NCI-H82 treated with DMSO at 0.1 percent for 48 hours (cell line): ENCODE measurements at regions not wholly inside any gene's neighbourhood (a gene's known extent, or its start where the extent isn't known, plus 50 kb on each side); places are given as distances from the start of the nearest gene placed in this dataset.
"Not testable (repeated sequence)": the region's sequence is repeated elsewhere in the genome, so short reads cannot be mapped to it uniquely, and the experiment has no call there.

Experiments used
- DNase-seq: peaks from one replicate; lab custom pipeline; 2025; ENCODE audit not compliant: unreplicated experiment; lab: John Stamatoyannopoulos, UW

DNA sequence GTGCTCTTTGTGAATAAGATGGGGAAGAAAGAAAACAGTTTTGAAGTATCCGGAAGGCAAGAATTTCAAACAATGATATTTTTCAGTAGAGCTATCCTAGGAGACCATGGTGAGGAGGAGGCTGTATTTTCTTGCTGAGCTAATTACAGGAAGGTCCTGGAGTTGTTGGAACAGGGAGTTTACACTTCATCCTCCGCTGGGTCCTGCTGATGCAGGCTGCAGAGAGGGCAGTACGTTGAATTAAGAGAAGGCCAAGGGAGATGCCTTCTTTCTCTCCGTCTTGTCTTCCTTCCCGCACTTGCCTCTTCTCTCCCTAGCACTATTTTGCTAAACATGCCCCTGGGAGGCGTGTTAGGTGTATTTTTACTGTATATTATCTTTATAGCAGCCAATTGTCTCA lies 60.0 kb upstream of the EDAR start:
- no peak for DNase-seq

DNA sequence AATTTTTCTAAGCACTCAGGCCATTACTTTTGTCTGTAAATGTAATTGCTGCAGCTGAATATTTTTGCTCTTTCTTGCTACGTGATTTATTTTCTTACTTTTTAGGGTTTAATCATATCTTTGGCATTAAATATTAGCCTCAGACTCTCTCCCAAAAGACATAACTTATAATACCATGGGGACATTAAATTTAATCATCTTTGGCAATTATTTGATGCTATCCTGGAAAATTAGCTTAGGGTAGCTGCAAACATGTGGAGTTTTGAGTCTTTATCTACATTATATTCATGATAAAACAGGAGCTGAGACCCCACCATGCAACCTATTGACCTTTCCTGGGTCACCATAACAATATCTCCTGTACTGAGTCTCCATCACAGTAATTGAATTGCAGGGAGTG lies 59.1 kb upstream of the EDAR start:
- no peak for DNase-seq

DNA sequence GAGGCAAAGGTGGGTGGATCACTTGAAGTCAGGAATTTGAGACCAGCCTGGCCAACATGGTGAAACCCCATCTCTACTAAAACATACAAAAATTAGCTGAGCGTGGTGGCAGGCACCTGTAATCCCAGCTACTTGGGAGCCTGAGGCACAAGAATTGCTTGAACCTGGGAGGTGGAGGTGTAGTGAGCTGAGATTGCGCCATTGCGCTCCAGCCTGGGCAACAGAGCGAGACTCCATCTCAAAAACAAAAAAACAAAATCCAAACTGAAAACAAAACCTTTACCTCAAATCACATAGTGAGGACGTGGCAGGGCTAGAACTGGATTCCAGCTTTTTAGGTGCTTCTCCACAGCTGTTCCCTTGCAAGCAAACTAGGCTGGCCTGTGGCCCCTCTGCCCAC lies 58.5 kb upstream of the EDAR start:
- DNase-seq, result not testable (repeated sequence)

DNA sequence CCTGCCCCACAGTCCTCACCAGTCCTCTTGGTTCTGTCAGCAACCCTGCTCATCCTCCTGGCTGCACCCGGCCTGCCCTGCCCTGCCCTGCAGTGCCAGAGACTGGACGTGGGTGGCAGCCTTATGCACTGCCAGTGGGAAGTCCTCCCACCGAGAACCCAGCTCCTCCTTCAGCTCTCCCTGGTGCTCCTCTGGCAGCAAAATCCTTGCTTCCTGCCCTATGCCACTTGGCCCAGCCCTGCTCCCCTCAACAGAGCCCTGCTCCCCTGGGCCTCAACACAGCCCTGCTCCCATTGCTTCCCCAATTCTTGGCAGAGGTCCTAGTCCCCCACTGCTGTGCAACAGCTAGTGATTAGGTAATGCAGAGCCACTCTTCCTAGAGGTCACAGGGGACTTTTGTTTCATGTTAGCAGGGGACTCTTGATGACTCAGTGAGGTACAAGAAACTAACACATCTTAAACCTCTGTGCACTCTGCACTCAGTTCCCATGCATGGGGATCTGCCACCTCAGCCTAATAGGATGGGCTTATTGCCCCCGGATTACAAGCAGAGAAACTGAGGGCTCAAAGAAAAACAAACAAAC lies 58.0 kb upstream of the EDAR start:
- DNase-seq, result no peak

DNA sequence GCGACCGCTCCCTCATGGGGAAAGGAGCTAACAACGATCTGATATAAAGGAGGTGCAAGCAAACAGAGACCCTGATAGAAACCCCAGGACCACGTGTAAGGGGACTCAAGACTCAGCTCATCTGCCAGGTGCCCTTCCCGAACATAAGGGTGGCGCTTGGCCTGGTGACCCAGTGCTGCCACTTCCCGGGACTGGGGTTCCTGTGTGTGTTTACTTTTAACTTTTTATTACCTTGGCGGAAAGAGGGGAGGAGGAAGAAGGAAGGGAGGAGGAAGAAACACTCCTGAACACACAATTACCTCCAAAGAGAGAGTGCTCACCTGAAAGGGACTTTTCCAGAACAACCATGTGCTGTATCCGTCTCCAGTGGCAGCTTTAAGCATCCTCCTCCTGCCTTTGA lies 56.5 kb upstream of the EDAR start:
- no peak for DNase-seq

DNA sequence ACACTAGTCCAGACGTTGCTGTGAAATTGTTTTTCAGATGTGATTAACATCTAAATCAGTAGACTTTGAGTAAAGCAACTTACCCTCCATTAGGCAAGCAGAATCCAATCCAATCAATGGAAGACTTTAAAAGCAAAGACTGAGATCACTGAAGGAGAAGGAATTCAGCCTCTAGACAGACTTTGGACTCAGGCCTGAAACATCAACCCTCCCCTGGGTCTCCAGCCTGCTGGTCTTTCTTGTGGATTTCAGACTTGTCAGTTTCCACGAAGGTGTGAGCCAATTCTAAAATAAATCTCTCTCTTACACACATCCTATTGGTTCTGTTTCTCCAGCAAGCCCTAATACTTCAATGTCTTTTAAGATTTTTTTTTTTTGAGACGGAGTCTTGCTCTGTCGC lies 50.0 kb upstream of the EDAR start:
- DNase-seq, result no peak
